ENCODE measurements at regions not wholly inside any gene's neighbourhood (a gene's known extent, or its start where the extent isn't known, plus 50 kb on each side); places are given as distances from the start of the nearest gene placed in this dataset.
"Not testable (repeated sequence)": the region's sequence is repeated elsewhere in the genome, so short reads cannot be mapped to it uniquely, and the experiment has no call there.

- H3K9me2 ChIP-seq (ENCODE audit: insufficient read depth); BruUV-seq (replicated peaks); DNase-seq; POLR2A ChIA-PET (ENCODE audit: unreplicated experiment); H3K36me3 ChIP-seq (ENCODE audit: low read depth); CTCF ChIA-PET; H3F3A ChIP-seq (ENCODE audit: insufficient read depth, low read depth); H4K20me1 ChIP-seq (ENCODE audit: insufficient read depth); H2AFZ ChIP-seq; H3K9me3 ChIP-seq (ENCODE audit: insufficient read depth, low read depth); H3K4me2 ChIP-seq; H3K79me2 ChIP-seq (ENCODE audit: low read depth); H3K4me3 ChIP-seq; H3K4me1 ChIP-seq (replicated peaks; ENCODE audit: insufficient read depth); H3K27ac ChIP-seq: not testable (repeated sequence)
- intact Hi-C loops (cut with micrococcal nuclease; ENCODE audit: unreplicated experiment): loop anchor here (5.0 kb wide), 1 partner anchor 636 kb away; no protein-coding TSS in a partner anchor
- peaks cover 71% of the 10 kb centered on the region for H3K27me3 ChIP-seq (ENCODE audit: insufficient read depth, low read depth)
These were observed 52.3 kb upstream of the LRRC30 start for GRCh38 chr18:7178568-7178967.

GRCh38 chr18:7177116-7177744 is 53.7 kb upstream of the LRRC30 start:
- Histone ChIP-seq H2AFZ (no peak overlapping the region), H4K20me1 (ENCODE audit: insufficient read depth) (no peaks in the 10 kb centered on the region), H3K4me1 (replicated peaks; ENCODE audit: insufficient read depth) (no peaks in the 10 kb centered on the region), H3K4me3 (no peak overlapping the region), H3K27me3 (ENCODE audit: insufficient read depth, low read depth) (peaks cover 81% of the 10 kb centered on the region), H3K9me2 (ENCODE audit: insufficient read depth) (no peaks in the 10 kb centered on the region), H3K36me3 (ENCODE audit: low read depth) (no peaks in the 10 kb centered on the region), H3F3A (ENCODE audit: insufficient read depth, low read depth) (no peaks in the 10 kb centered on the region), H3K79me2 (ENCODE audit: low read depth) (no peaks in the 10 kb centered on the region), H3K9me3 (ENCODE audit: insufficient read depth, low read depth) (no peaks in the 10 kb centered on the region), H3K27ac (no peak overlapping the region), H3K4me2 (no peak overlapping the region)
- no peak for TF ChIP-seq EZH2 (IDR thresholded peaks at IDR 0.05; ENCODE audit: low read depth)
- peak; percentile 68 for TF ChIP-seq CTCF (conservative IDR thresholded peaks at IDR 0.05)
- POLR2A ChIA-PET (ENCODE audit: unreplicated experiment): no interaction called here
- intact Hi-C loops (cut with micrococcal nuclease; ENCODE audit: unreplicated experiment): loop anchor here (1.0 to 5.0 kb wide), 2 partner anchors 257 to 635 kb away; no protein-coding TSS in a partner anchor
- BruUV-seq (replicated peaks): no TSS peak
- CTCF ChIA-PET: interaction anchor here (0.6 to 0.7 kb wide), 2 partner anchors 257 to 1575 kb away, joined by 3 to 5 read pairs; no protein-coding TSS in a partner anchor
- DNase-seq: peak in 1 of 2 experiments; percentile 19

- DNase-seq: no peak
- no peaks in the 10 kb centered on the region for H4K20me1 ChIP-seq (ENCODE audit: insufficient read depth)
- H3K4me3 ChIP-seq: no peak overlapping the region
- no peaks in the 10 kb centered on the region for H3K79me2 ChIP-seq (ENCODE audit: low read depth)
- no TSS peak for BruUV-seq (replicated peaks)
- ChIA-PET POLR2A (ENCODE audit: unreplicated experiment) (no interaction called here), CTCF (no interaction called here)
- H3K9me3 ChIP-seq (ENCODE audit: insufficient read depth, low read depth): no peaks in the 10 kb centered on the region
- no peak overlapping the region for H3K27ac ChIP-seq
- no peaks in the 10 kb centered on the region for H3K4me1 ChIP-seq (replicated peaks; ENCODE audit: insufficient read depth)
- no peak overlapping the region for H2AFZ ChIP-seq
- H3K4me2 ChIP-seq: no peak overlapping the region
- no peaks in the 10 kb centered on the region for H3K36me3 ChIP-seq (ENCODE audit: low read depth)
- peaks cover 84% of the 10 kb centered on the region for H3K27me3 ChIP-seq (ENCODE audit: insufficient read depth, low read depth)
- no peaks in the 10 kb centered on the region for H3K9me2 ChIP-seq (ENCODE audit: insufficient read depth)
- intact Hi-C loops (cut with micrococcal nuclease; ENCODE audit: unreplicated experiment): loop anchor here (5.0 kb wide), 1 partner anchor 632 kb away; no protein-coding TSS in a partner anchor
- TF ChIP-seq EZH2 (IDR thresholded peaks at IDR 0.05; ENCODE audit: low read depth) (no peak), CTCF (conservative IDR thresholded peaks at IDR 0.05) (no peak)
- H3F3A ChIP-seq (ENCODE audit: insufficient read depth, low read depth): no peaks in the 10 kb centered on the region
These were observed 56.4 kb upstream of the LRRC30 start for GRCh38 chr18:7174344-7175095.
